Ishikawa (cell line): ENCODE measurements at regions not wholly inside any gene's neighbourhood (a gene's known extent, or its start where the extent isn't known, plus 50 kb on each side); places are given as distances from the start of the nearest gene placed in this dataset.

Source experiments
- CEBPB ChIP-seq: IDR thresholded peaks from 2 replicates; pipeline ENCODE4 v1.6.1; 2012
- CREB1 ChIP-seq: IDR thresholded peaks from 2 replicates; pipeline ENCODE4 v1.6.1; 2012; ENCODE audit warnings: low read depth
- EGR1 ChIP-seq: IDR thresholded peaks from 2 replicates; pipeline ENCODE4 v1.6.1; 2012
- EP300 ChIP-seq: IDR thresholded peaks from 2 replicates; pipeline ENCODE4 v1.6.1; 2012; ENCODE audit warnings: borderline replicate concordance
- FOXM1 ChIP-seq: IDR thresholded peaks from 2 replicates; pipeline ENCODE4 v1.6.1; 2012; ENCODE audit warnings: low read depth, borderline replicate concordance
- MAX ChIP-seq: IDR thresholded peaks from 2 replicates; pipeline ENCODE4 v1.6.1; 2012
- NFIC ChIP-seq: IDR thresholded peaks from 2 replicates; pipeline ENCODE4 v1.6.1; 2012
- RAD21 ChIP-seq: IDR thresholded peaks from 2 replicates; pipeline ENCODE4 v1.6.1; 2012; ENCODE audit warnings: low read depth
- REST ChIP-seq: IDR thresholded peaks from 2 replicates; pipeline ENCODE4 v1.6.1; 2012; ENCODE audit warnings: low read depth, mild to moderate bottlenecking
- TAF1 ChIP-seq: IDR thresholded peaks from 2 replicates; pipeline ENCODE4 v1.6.1; 2012; ENCODE audit warnings: low read depth, mild to moderate bottlenecking
- TCF12 ChIP-seq: IDR thresholded peaks from 2 replicates; pipeline ENCODE4 v1.6.1; 2012; ENCODE audit warnings: low read depth
- TEAD4 ChIP-seq: IDR thresholded peaks from 2 replicates; pipeline ENCODE4 v1.6.1; 2012
- USF1 ChIP-seq: IDR thresholded peaks from 2 replicates; pipeline ENCODE4 v1.6.1; 2012
- YY1 ChIP-seq: IDR thresholded peaks from 2 replicates; pipeline ENCODE4 v1.6.1; 2012; ENCODE audit warnings: low read depth
- ZBTB7A ChIP-seq: IDR thresholded peaks from 2 replicates; pipeline ENCODE4 v1.6.1; 2012; ENCODE audit warnings: low read depth

GRCh38 chr5:159403906-159404681, 73.8 kb upstream of the IL12B start:
- TF ChIP-seq CEBPB (no peak), FOXM1 (no peak), ZBTB7A (no peak), EGR1 (no peak), EP300 (no peak), REST (no peak), RAD21 (no peak), YY1 (no peak), CREB1 (no peak), TEAD4 (no peak), TAF1 (no peak), MAX (no peak), TCF12 (no peak), USF1 (no peak), NFIC (no peak)

- TF ChIP-seq ZBTB7A = no peak
- TF ChIP-seq TEAD4 = no peak
- TF ChIP-seq RAD21 = no peak
- TF ChIP-seq TCF12 = no peak
- no peak for TF ChIP-seq MAX
- no peak for TF ChIP-seq CREB1
- TF ChIP-seq NFIC = no peak
- TF ChIP-seq YY1 = no peak
- TF ChIP-seq EGR1 = no peak
- TF ChIP-seq USF1 = no peak
- TF ChIP-seq EP300 = no peak
- TF ChIP-seq FOXM1 = no peak
Observed at GRCh38 chr5:159405611-159406031, 75.3 kb upstream of the IL12B start.

GRCh38 chr5:159406571-159406970, 76.3 kb upstream of the IL12B start:
- TF ChIP-seq FOXM1 (no peak), MAX (no peak), TEAD4 (no peak), EP300 (no peak), EGR1 (no peak), CEBPB (no peak), CREB1 (no peak), RAD21 (no peak), TCF12 (no peak), REST (no peak), NFIC (no peak), TAF1 (no peak), USF1 (no peak), ZBTB7A (no peak), YY1 (no peak)

GRCh38 chr5:159409801-159410200, 79.5 kb upstream of the IL12B start:
- TF ChIP-seq YY1 = no peak
- TF ChIP-seq ZBTB7A = no peak
- no peak for TF ChIP-seq REST
- TF ChIP-seq CREB1 = no peak
- TF ChIP-seq TCF12 = no peak
- no peak for TF ChIP-seq MAX
- TF ChIP-seq TEAD4 = no peak
- TF ChIP-seq EGR1 = no peak
- no peak for TF ChIP-seq TAF1
- TF ChIP-seq USF1 = no peak
- TF ChIP-seq NFIC = no peak
- TF ChIP-seq FOXM1 = no peak
- TF ChIP-seq EP300 = no peak
- no peak for TF ChIP-seq RAD21
- TF ChIP-seq CEBPB = no peak
